ENCODE measurements at regions not wholly inside any gene's neighbourhood (a gene's known extent, or its start where the extent isn't known, plus 50 kb on each side); places are given as distances from the start of the nearest gene placed in this dataset.

GRCh38 chr7:12803542-12803941, 116.1 kb downstream of the ARL4A start (continued):
- TF ChIP-seq EGR1 (IDR thresholded peaks at IDR 0.05; ENCODE audit: low read depth) = no peak
- TF ChIP-seq MAX (IDR thresholded peaks at IDR 0.05) = no peak
- TF ChIP-seq EZH2 (IDR thresholded peaks at IDR 0.05) = no peak
- no peak for TF ChIP-seq JUND (IDR thresholded peaks at IDR 0.05)

- POLR2A ChIA-PET = no interaction called here
Measured at GRCh38 chr7:12805518-12805928, 118.1 kb downstream of the ARL4A start.

More at GRCh38 chr7:12805518-12805928, 118.1 kb downstream of the ARL4A start:
- Histone ChIP-seq H2AFZ (ENCODE audit: low read depth, low read length, poor library complexity, severe bottlenecking) (peak overlapping the region; percentile 85), H3K36me3 (ENCODE audit: control insufficient read depth in 1 of 2, insufficient read depth in 2 of 2, low read length in 2 of 2) (no peaks in the 10 kb centered on the region), H3K27ac (ENCODE audit: low read depth, low read length) (no peak overlapping the region), H3K9me2 (ENCODE audit: insufficient read depth) (no peaks in the 10 kb centered on the region), H3K9ac (ENCODE audit: low read length) (no peak overlapping the region), H3K4me3 (replicated peaks in 1 of 2; ENCODE audit: low read depth in 1 of 2, low read length in 2 of 2) (no peak overlapping the region), H3K27me3 (ENCODE audit: insufficient read depth, low read length) (no peaks in the 10 kb centered on the region), H3K79me2 (ENCODE audit: insufficient read depth, low read length) (no peaks in the 10 kb centered on the region), H4K20me1 (ENCODE audit: insufficient read depth) (no peaks in the 10 kb centered on the region), H3K4me2 (ENCODE audit: low read length) (no peak overlapping the region), H3K9me3 (ENCODE audit: control insufficient read depth in 1 of 2, insufficient read depth in 1 of 2, low read depth in 1 of 2, low read length in 2 of 2) (no peaks in the 10 kb centered on the region), H3K4me1 (ENCODE audit: control insufficient read depth in 1 of 2, insufficient read depth in 2 of 2, low read length in 2 of 2) (peaks cover 28 to 34% of the 10 kb centered on the region in 2 experiments)
- DNase-seq (ENCODE audit: low read depth, low spot score) (no peak), ATAC-seq (no peak)
- RAD21 ChIA-PET (ENCODE audit: low non-redundant PET in 1 of 2, low total read pairs in 2 of 2, uncharacterized antibody in 2 of 2, unreplicated experiment in 2 of 2) = no interaction called here
- CTCF ChIA-PET = no interaction called here
- intact Hi-C loops (cut with micrococcal nuclease) = no loop called here
- TF ChIP-seq TCF7L2 (IDR thresholded peaks at IDR 0.05; ENCODE audit: borderline replicate concordance, extremely low read depth, insufficient read depth, insufficient read length) (no peak), CEBPB (IDR thresholded peaks at IDR 0.05; ENCODE audit: low read depth) (peak; percentile 42; the same call in 1 of the 2 replicates), ATF3 (IDR thresholded peaks at IDR 0.05) (no peak), REST (IDR thresholded peaks at IDR 0.05; ENCODE audit: low read depth) (no peak)
- BruUV-seq (replicated peaks) = no TSS peak

Data from HCT116 (cell line).